Smooth muscle cell (in vitro differentiated cells): ENCODE measurements at regions not wholly inside any gene's neighbourhood (a gene's known extent, or its start where the extent isn't known, plus 50 kb on each side); places are given as distances from the start of the nearest gene placed in this dataset.
A peak's percentile ranks its signal among the peaks of the same experiment; 100 is the strongest.

Experiments used
- DNase-seq: peaks from one replicate; lab custom pipeline; 2025; ENCODE audit not compliant: unreplicated experiment; lab: John Stamatoyannopoulos, UW
- H2AFZ ChIP-seq: fragments of 200-600 bp; sonication (generic); 2 replicates; pipeline ENCODE4 v1.6.0; 2016; ENCODE audit warnings: antibody characterized with exemption, low read depth, mild to moderate bottlenecking
- H3F3A ChIP-seq: fragments of 200-600 bp; sonication (generic); 2 replicates; pipeline ENCODE4 v1.6.0; 2017; ENCODE audit warnings: antibody characterized with exemption, low read depth
- H3K27ac ChIP-seq: fragments of 200-600 bp; sonication (generic); 2 replicates; pipeline ENCODE4 v1.5.1; 2016; ENCODE audit warnings: low read depth, mild to moderate bottlenecking
- H3K27me3 ChIP-seq: fragments of 200-600 bp; sonication (generic); 2 replicates; pipeline ENCODE4 v1.6.1; 2016; ENCODE audit warnings: low read depth, mild to moderate bottlenecking
- H3K36me3 ChIP-seq: fragments of 200-600 bp; sonication (generic); 2 replicates; pipeline ENCODE4 v1.5.1; 2016; ENCODE audit warnings: low read depth
- H3K4me1 ChIP-seq: fragments of 200-600 bp; sonication (generic); 2 replicates; pipeline ENCODE4 v1.5.1; 2016; ENCODE audit warnings: low read depth
- H3K4me2 ChIP-seq: fragments of 200-600 bp; sonication (generic); 2 replicates; pipeline ENCODE4 v1.6.0; 2016; ENCODE audit warnings: mild to moderate bottlenecking
- H3K4me3 ChIP-seq: fragments of 200-600 bp; sonication (generic); 2 replicates; pipeline ENCODE4 v1.5.1; 2016; ENCODE audit warnings: mild to moderate bottlenecking
- H3K79me2 ChIP-seq: fragments of 200-600 bp; sonication (generic); 2 replicates; pipeline ENCODE4 v1.6.0; 2016; ENCODE audit warnings: low read depth, mild to moderate bottlenecking
- H3K9ac ChIP-seq: fragments of 200-600 bp; sonication (generic); 2 replicates; pipeline ENCODE4 v1.6.0; 2016; ENCODE audit warnings: low read depth
- H3K9me3 ChIP-seq: fragments of 200-600 bp; sonication (generic); replicated peaks from 2 replicates; pipeline ENCODE4 v1.5.1; 2016; ENCODE audit warnings: low read depth
- H4K20me1 ChIP-seq: fragments of 200-600 bp; sonication (generic); 2 replicates; pipeline ENCODE4 v1.6.0; 2016; ENCODE audit warnings: low read depth
- WGBS: methylation state at CpG from one replicate; pipeline ENCODE4 v1.1.7; 2016; ENCODE audit warnings: low lambda C conversion rate; 5-methylcytosine and 5-hydroxymethylcytosine counted together
- TF ChIP-seq, protein P1 (sequence below): fragments of 200-600 bp; sonication (generic); IDR thresholded peaks from 2 replicates; pipeline ENCODE4 v1.5.1; 2017; ENCODE audit warnings: borderline replicate concordance, mild to moderate bottlenecking, antibody characterized with exemption; ENCODE audit not compliant: insufficient read depth, poor library complexity, severe bottlenecking

DNA sequence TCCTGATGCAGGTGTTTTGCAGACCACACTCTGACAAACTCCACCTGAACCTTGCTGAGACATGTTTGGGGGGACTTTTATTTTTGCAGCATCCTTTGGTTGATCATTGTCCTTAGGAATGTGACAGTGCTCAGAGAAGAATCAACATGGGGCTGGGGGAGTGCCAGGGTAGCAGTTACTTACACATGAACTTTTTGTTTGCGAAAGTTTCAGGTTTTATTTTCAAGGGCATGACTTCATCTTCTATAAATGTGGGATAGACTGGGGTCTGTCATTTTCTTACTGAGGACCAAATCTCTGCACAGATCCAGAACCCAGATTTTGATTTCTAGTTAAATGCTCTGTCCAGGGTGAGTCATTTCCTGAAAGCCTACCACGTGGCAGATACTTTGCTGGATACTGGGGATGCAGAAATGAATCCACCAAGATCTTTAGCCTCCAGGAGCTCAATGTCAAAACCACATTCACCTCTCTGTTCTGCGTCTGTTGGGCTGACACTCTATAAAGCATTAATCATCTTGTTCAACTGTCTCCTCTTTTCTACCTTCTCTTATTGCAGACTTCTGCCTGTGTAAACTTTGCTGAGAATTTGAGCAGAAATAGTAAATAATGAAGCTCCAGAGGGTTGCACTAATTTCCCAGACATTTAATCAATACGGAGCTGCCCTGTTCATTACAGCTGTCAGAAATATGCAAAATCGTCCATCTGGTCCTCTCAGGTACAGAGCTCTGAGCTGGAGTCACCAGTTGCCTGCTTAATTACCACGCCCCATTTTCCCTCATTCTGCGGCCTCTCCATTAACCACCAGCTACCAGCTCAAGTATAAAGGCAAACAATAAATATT lies 387.9 kb downstream of the MIAT start:
- 57% methylated on average over 7 of the region's 7 CpGs for whole genome bisulfite sequencing

DNA sequence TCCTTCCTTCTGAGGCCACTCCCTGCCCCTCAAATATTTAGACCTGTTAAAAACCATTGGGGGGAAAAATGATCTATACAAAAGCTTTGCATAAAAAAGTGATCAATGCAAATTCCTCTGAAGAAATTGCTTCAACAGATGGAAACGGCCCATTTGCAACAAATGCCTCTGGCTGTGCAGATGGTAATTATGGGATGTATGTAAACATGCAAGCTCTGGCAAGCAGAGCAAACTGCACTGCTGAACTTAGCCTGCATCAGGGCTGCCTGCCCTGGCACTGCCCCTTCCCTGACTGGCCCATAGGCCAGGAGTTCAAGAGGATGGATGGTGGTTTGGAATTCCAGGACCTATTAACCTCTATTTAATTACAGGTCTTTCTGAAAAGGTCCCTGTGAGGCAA lies 388.7 kb downstream of the MIAT start:
- DNase-seq: no peak
- Histone ChIP-seq H3K79me2 (no peaks in the 10 kb centered on the region), H3K36me3 (no peaks in the 10 kb centered on the region), H3K27ac (no peak overlapping the region), H3F3A (no peaks in the 10 kb centered on the region), H3K4me3 (no peak overlapping the region), H2AFZ (no peak overlapping the region), H3K27me3 (peaks cover 20% of the 10 kb centered on the region), H3K4me1 (no peaks in the 10 kb centered on the region), H4K20me1 (no peaks in the 10 kb centered on the region), H3K4me2 (no peak overlapping the region), H3K9ac (no peak overlapping the region), H3K9me3 (no peaks in the 10 kb centered on the region)
- TF ChIP-seq, protein P1, sequence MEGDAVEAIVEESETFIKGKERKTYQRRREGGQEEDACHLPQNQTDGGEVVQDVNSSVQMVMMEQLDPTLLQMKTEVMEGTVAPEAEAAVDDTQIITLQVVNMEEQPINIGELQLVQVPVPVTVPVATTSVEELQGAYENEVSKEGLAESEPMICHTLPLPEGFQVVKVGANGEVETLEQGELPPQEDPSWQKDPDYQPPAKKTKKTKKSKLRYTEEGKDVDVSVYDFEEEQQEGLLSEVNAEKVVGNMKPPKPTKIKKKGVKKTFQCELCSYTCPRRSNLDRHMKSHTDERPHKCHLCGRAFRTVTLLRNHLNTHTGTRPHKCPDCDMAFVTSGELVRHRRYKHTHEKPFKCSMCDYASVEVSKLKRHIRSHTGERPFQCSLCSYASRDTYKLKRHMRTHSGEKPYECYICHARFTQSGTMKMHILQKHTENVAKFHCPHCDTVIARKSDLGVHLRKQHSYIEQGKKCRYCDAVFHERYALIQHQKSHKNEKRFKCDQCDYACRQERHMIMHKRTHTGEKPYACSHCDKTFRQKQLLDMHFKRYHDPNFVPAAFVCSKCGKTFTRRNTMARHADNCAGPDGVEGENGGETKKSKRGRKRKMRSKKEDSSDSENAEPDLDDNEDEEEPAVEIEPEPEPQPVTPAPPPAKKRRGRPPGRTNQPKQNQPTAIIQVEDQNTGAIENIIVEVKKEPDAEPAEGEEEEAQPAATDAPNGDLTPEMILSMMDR: no peak
- 59% methylated on average over 1 of the region's 1 CpG for WGBS

More for the DNA sequence above, 387.9 kb downstream of the MIAT start:
- no peaks in the 10 kb centered on the region for H3K9me3 ChIP-seq
- H3K4me1 ChIP-seq: no peaks in the 10 kb centered on the region
- H3K27me3 ChIP-seq: peaks cover 17% of the 10 kb centered on the region
- TF ChIP-seq, protein P1: no peak
- H4K20me1 ChIP-seq: no peaks in the 10 kb centered on the region
- H3F3A ChIP-seq: no peaks in the 10 kb centered on the region
- no peak overlapping the region for H3K4me3 ChIP-seq
- H3K4me2 ChIP-seq: peak overlapping the region; percentile 10
- H3K27ac ChIP-seq: no peak overlapping the region
- no peaks in the 10 kb centered on the region for H3K79me2 ChIP-seq
- H2AFZ ChIP-seq: no peak overlapping the region
- DNase-seq: no peak
- no peak overlapping the region for H3K9ac ChIP-seq
- H3K36me3 ChIP-seq: no peaks in the 10 kb centered on the region

DNA sequence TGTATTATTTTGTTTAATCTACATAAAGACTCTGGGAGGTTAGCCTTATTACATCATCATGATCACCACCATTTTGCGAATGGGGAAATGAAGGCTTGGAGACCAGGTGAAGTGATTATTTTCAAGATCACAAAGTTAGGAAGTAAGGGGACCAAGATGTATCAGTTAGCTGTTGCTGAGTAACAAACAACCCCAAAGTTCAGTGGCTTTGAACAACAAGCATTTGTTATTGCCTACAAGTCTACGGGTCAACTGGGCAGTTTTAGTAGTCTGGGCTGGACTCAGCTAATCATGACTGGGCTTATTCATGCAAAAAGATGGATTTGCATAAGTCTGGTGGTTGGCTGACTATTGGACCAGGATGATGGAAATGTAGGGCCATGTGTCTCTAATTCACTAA lies 389.2 kb downstream of the MIAT start:
- no peak overlapping the region for H3K4me2 ChIP-seq
- H3K4me3 ChIP-seq: no peak overlapping the region
- H2AFZ ChIP-seq: no peak overlapping the region
- H4K20me1 ChIP-seq: no peaks in the 10 kb centered on the region
- H3K4me1 ChIP-seq: no peaks in the 10 kb centered on the region
- no peaks in the 10 kb centered on the region for H3K36me3 ChIP-seq
- no peaks in the 10 kb centered on the region for H3K79me2 ChIP-seq
- H3K27ac ChIP-seq: no peak overlapping the region
- TF ChIP-seq, protein P1: no peak
- WGBS: 95% methylated on average over 2 of the region's 2 CpGs
- no peak overlapping the region for H3K9ac ChIP-seq
- no peak for DNase-seq
- H3K27me3 ChIP-seq: peaks cover 21% of the 10 kb centered on the region
- no peaks in the 10 kb centered on the region for H3K9me3 ChIP-seq
- H3F3A ChIP-seq: no peaks in the 10 kb centered on the region

DNA sequence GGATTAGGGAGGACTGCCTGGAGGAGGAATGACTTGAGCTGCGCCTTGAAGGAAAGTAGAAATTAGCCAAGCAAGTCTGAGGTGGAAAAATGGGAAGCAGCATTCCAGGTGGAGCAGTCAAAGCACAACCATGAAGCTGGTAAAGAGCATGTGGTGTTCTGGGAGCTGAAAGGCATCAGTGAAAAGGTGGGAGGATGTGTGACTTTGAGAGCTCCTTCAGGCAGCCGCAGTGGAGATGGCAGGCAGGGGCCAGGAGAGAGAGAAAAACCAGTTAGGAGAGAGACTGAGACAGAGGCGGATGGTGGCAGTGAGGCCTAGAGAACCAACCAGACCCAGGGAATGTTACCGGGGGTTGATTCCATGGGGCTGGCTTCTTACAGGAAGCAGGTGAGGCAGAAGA lies 393.4 kb downstream of the MIAT start:
- no peaks in the 10 kb centered on the region for H3K9me3 ChIP-seq
- H2AFZ ChIP-seq: no peak overlapping the region
- H3K4me3 ChIP-seq: no peak overlapping the region
- 90% methylated on average over 4 of the region's 4 CpGs for WGBS
- TF ChIP-seq, protein P1: no peak
- no peaks in the 10 kb centered on the region for H3K79me2 ChIP-seq
- H4K20me1 ChIP-seq: no peaks in the 10 kb centered on the region
- H3K4me2 ChIP-seq: no peak overlapping the region
- no peak overlapping the region for H3K27ac ChIP-seq
- H3K36me3 ChIP-seq: no peaks in the 10 kb centered on the region
- no peaks in the 10 kb centered on the region for H3F3A ChIP-seq
- no peak overlapping the region for H3K9ac ChIP-seq
- no peaks in the 10 kb centered on the region for H3K4me1 ChIP-seq
- H3K27me3 ChIP-seq: peaks cover 37% of the 10 kb centered on the region
- DNase-seq: no peak
